ENCODE measurements at regions not wholly inside any gene's neighbourhood (a gene's known extent, or its start where the extent isn't known, plus 50 kb on each side); places are given as distances from the start of the nearest gene placed in this dataset.

GRCh38 chr1:201676641-201677040 is 137.7 kb downstream of the NAV1 start:
- Histone ChIP-seq H3K36me3 (no peaks in the 10 kb centered on the region), H3K4me1 (ENCODE audit: low read depth) (peaks cover 25% of the 10 kb centered on the region), H3K9me3 (ENCODE audit: low read depth) (no peaks in the 10 kb centered on the region), H3K27me3 (no peaks in the 10 kb centered on the region), H3K4me3 (no peak overlapping the region), H3K27ac (peak overlapping the region; percentile 71)
- TF ChIP-seq CTCF (IDR thresholded peaks at IDR 0.05; ENCODE audit: low read depth, low read length): no peak
- DNase-seq (ENCODE audit: low read depth in 1 of 2, low spot score in 1 of 2): no peak

GRCh38 chr1:201678264-201679101 is 139.6 kb downstream of the NAV1 start:
- Histone ChIP-seq H3K27me3 (no peaks in the 10 kb centered on the region), H3K27ac (no peak overlapping the region), H3K36me3 (no peaks in the 10 kb centered on the region), H3K4me1 (ENCODE audit: low read depth) (peaks cover 20% of the 10 kb centered on the region), H3K4me3 (no peak overlapping the region), H3K9me3 (ENCODE audit: low read depth) (no peaks in the 10 kb centered on the region)
- peak in 1 of 2 donors; percentile 62 for DNase-seq (ENCODE audit: low read depth in 1 of 2, low spot score in 1 of 2)
- no peak for TF ChIP-seq CTCF (IDR thresholded peaks at IDR 0.05; ENCODE audit: low read depth, low read length)

GRCh38 chr1:201681375-201681774 is 142.4 kb downstream of the NAV1 start:
- H3K4me1 ChIP-seq (ENCODE audit: low read depth): peaks cover 7% of the 10 kb centered on the region
- no peak for TF ChIP-seq CTCF (IDR thresholded peaks at IDR 0.05; ENCODE audit: low read depth, low read length)

GRCh38 chr1:201682964-201683363 is 144.0 kb downstream of the NAV1 start:
- no peaks in the 10 kb centered on the region for H3K36me3 ChIP-seq
- DNase-seq (ENCODE audit: low read depth in 1 of 2, low spot score in 1 of 2): no peak
- no peak overlapping the region for H3K4me3 ChIP-seq
- no peak overlapping the region for H3K27ac ChIP-seq
- H3K9me3 ChIP-seq (ENCODE audit: low read depth): no peaks in the 10 kb centered on the region
- H3K27me3 ChIP-seq: no peaks in the 10 kb centered on the region
- no peak for TF ChIP-seq CTCF (IDR thresholded peaks at IDR 0.05; ENCODE audit: low read depth, low read length)
- H3K4me1 ChIP-seq (ENCODE audit: low read depth): peaks cover 8% of the 10 kb centered on the region

More at GRCh38 chr1:201681375-201681774, 142.4 kb downstream of the NAV1 start:
- no peak for DNase-seq (ENCODE audit: low read depth in 1 of 2, low spot score in 1 of 2)
- H3K27ac ChIP-seq: no peak overlapping the region
- H3K9me3 ChIP-seq (ENCODE audit: low read depth): no peaks in the 10 kb centered on the region
- no peaks in the 10 kb centered on the region for H3K36me3 ChIP-seq
- no peaks in the 10 kb centered on the region for H3K27me3 ChIP-seq
- no peak overlapping the region for H3K4me3 ChIP-seq

- Histone ChIP-seq H3K9me3 (ENCODE audit: low read depth) (no peaks in the 10 kb centered on the region), H3K36me3 (no peaks in the 10 kb centered on the region), H3K27ac (no peak overlapping the region), H3K27me3 (no peaks in the 10 kb centered on the region), H3K4me1 (ENCODE audit: low read depth) (peaks cover 8% of the 10 kb centered on the region), H3K4me3 (no peak overlapping the region)
- DNase-seq (ENCODE audit: low read depth in 1 of 2, low spot score in 1 of 2): no peak
- no peak for TF ChIP-seq CTCF (IDR thresholded peaks at IDR 0.05; ENCODE audit: low read depth, low read length)
These were observed 144.5 kb downstream of the NAV1 start for GRCh38 chr1:201683397-201683796.

All from cardiac muscle cell (in vitro differentiated cells and primary cell).